ENCODE measurements at regions not wholly inside any gene's neighbourhood (a gene's known extent, or its start where the extent isn't known, plus 50 kb on each side); places are given as distances from the start of the nearest gene placed in this dataset.

GRCh38 chr9:26296910-26297572 lies 595.6 kb downstream of the CAAP1 start:
- Histone ChIP-seq H3F3A (ENCODE audit: insufficient read depth, low read length) (no peaks in the 10 kb centered on the region), H3K4me1 (ENCODE audit: insufficient read depth, low read length, severe bottlenecking) (no peaks in the 10 kb centered on the region), H3K4me2 (ENCODE audit: low read length) (no peak overlapping the region), H3K9me3 (ENCODE audit: low read length) (no peaks in the 10 kb centered on the region), H2AFZ (ENCODE audit: low read length) (no peak overlapping the region), H3K9me2 (ENCODE audit: low read depth, low read length) (no peaks in the 10 kb centered on the region), H4K20me1 (ENCODE audit: insufficient read depth, low read length) (no peaks in the 10 kb centered on the region), H3K79me2 (ENCODE audit: insufficient read depth, low read length) (no peaks in the 10 kb centered on the region), H3K36me3 (ENCODE audit: insufficient read depth, low read length) (no peaks in the 10 kb centered on the region), H3K9ac (ENCODE audit: low read length) (no peak overlapping the region), H3K27ac (ENCODE audit: low read depth, low read length, poor library complexity, severe bottlenecking) (no peak overlapping the region), H3K27me3 (ENCODE audit: insufficient read depth, low read length) (no peaks in the 10 kb centered on the region), H3K4me3 (ENCODE audit: low read depth, low read length, poor library complexity, severe bottlenecking) (no peak overlapping the region)
- no peak for TF ChIP-seq EZH2 (IDR thresholded peaks at IDR 0.05; ENCODE audit: borderline replicate concordance, low read length)
- TF ChIP-seq CTCF (IDR thresholded peaks at IDR 0.05; ENCODE audit: low read length) = no peak

- no peak overlapping the region for H3K4me3 ChIP-seq (ENCODE audit: low read depth, low read length, poor library complexity, severe bottlenecking)
- no peaks in the 10 kb centered on the region for H3K36me3 ChIP-seq (ENCODE audit: insufficient read depth, low read length)
- H4K20me1 ChIP-seq (ENCODE audit: insufficient read depth, low read length) = no peaks in the 10 kb centered on the region
- no peak overlapping the region for H3K27ac ChIP-seq (ENCODE audit: low read depth, low read length, poor library complexity, severe bottlenecking)
- H3K9me3 ChIP-seq (ENCODE audit: low read length) = no peaks in the 10 kb centered on the region
- H2AFZ ChIP-seq (ENCODE audit: low read length) = no peak overlapping the region
- H3K4me1 ChIP-seq (ENCODE audit: insufficient read depth, low read length, severe bottlenecking) = no peaks in the 10 kb centered on the region
- TF ChIP-seq CTCF (IDR thresholded peaks at IDR 0.05; ENCODE audit: low read length) = no peak
- TF ChIP-seq EZH2 (IDR thresholded peaks at IDR 0.05; ENCODE audit: borderline replicate concordance, low read length) = no peak
- no peaks in the 10 kb centered on the region for H3K27me3 ChIP-seq (ENCODE audit: insufficient read depth, low read length)
- H3K4me2 ChIP-seq (ENCODE audit: low read length) = no peak overlapping the region
- no peaks in the 10 kb centered on the region for H3K9me2 ChIP-seq (ENCODE audit: low read depth, low read length)
- no peaks in the 10 kb centered on the region for H3F3A ChIP-seq (ENCODE audit: insufficient read depth, low read length)
- H3K79me2 ChIP-seq (ENCODE audit: insufficient read depth, low read length) = no peaks in the 10 kb centered on the region
- H3K9ac ChIP-seq (ENCODE audit: low read length) = no peak overlapping the region
Observed at GRCh38 chr9:26292943-26293342, 599.7 kb downstream of the CAAP1 start.

GRCh38 chr9:26271495-26272122 lies 593.4 kb upstream of the TUSC1 start:
- Histone ChIP-seq H4K20me1 (ENCODE audit: insufficient read depth, low read length) (no peaks in the 10 kb centered on the region), H3K36me3 (ENCODE audit: insufficient read depth, low read length) (no peaks in the 10 kb centered on the region), H3K9me3 (ENCODE audit: low read length) (no peaks in the 10 kb centered on the region), H3K9ac (ENCODE audit: low read length) (no peak overlapping the region), H3K4me3 (ENCODE audit: low read depth, low read length, poor library complexity, severe bottlenecking) (no peak overlapping the region), H3K4me1 (ENCODE audit: insufficient read depth, low read length, severe bottlenecking) (no peaks in the 10 kb centered on the region), H3K27ac (ENCODE audit: low read depth, low read length, poor library complexity, severe bottlenecking) (no peak overlapping the region), H3K9me2 (ENCODE audit: low read depth, low read length) (no peaks in the 10 kb centered on the region), H2AFZ (ENCODE audit: low read length) (no peak overlapping the region), H3K27me3 (ENCODE audit: insufficient read depth, low read length) (no peaks in the 10 kb centered on the region), H3K4me2 (ENCODE audit: low read length) (no peak overlapping the region), H3K79me2 (ENCODE audit: insufficient read depth, low read length) (no peaks in the 10 kb centered on the region), H3F3A (ENCODE audit: insufficient read depth, low read length) (no peaks in the 10 kb centered on the region)
- TF ChIP-seq CTCF (IDR thresholded peaks at IDR 0.05; ENCODE audit: low read length) (no peak), EZH2 (IDR thresholded peaks at IDR 0.05; ENCODE audit: borderline replicate concordance, low read length) (no peak)
